Lung (tissue), 11 donors: ENCODE measurements at regions not wholly inside any gene's neighbourhood (a gene's known extent, or its start where the extent isn't known, plus 50 kb on each side); places are given as distances from the start of the nearest gene placed in this dataset.

Source experiments
- ATAC-seq: fragments of 200-7000 bp; cut with Tn5 transposase; one replicate; pipeline ENCODE4 v1.9.1; 2020; ENCODE audit warnings: moderate number of reproducible peaks; ENCODE audit not compliant: insufficient read depth, low FRiP score
- DNase-seq, 3 donors: peaks; one replicate each; pipeline ENCODE4 v3.0.0-alpha.2; 2013 to 2017
- H3K27ac ChIP-seq, 2 donors: one replicate each; pipeline ENCODE4 v1.5.1; 2013; ENCODE audit warnings: mild to moderate bottlenecking in 2 of 2, moderate library complexity in 2 of 2, control low read depth in 1 of 2, inconsistent platforms in 1 of 2, low read depth in 1 of 2, low read length in 1 of 2
- H3K27me3 ChIP-seq, 3 donors: one replicate each; pipeline ENCODE4 v1.5.1; 2013; ENCODE audit warnings: low read length in 2 of 3; ENCODE audit not compliant: control insufficient read depth in 3 of 3, insufficient read depth in 3 of 3
- H3K36me3 ChIP-seq, 4 donors: one replicate each; pipeline ENCODE4 v1.5.1; 2013; ENCODE audit warnings: low read length in 4 of 4, mild to moderate bottlenecking in 1 of 4, moderate library complexity in 1 of 4; ENCODE audit not compliant: control insufficient read depth in 4 of 4, insufficient read depth in 4 of 4
- H3K4me1 ChIP-seq, 5 donors: one replicate each; pipeline ENCODE4 v1.5.1; 2013; ENCODE audit warnings: low read length in 5 of 5, mild to moderate bottlenecking in 2 of 5, moderate library complexity in 1 of 5; ENCODE audit not compliant: control insufficient read depth in 5 of 5, insufficient read depth in 5 of 5
- H3K4me3 ChIP-seq: one replicate; pipeline ENCODE4 v1.5.1; 2013; ENCODE audit warnings: mild to moderate bottlenecking, control low read depth, moderate library complexity
- H3K9ac ChIP-seq, 2 donors: one replicate each; pipeline ENCODE4 v1.5.1; 2013; ENCODE audit warnings: low read length in 2 of 2, control low read depth in 1 of 2; ENCODE audit not compliant: insufficient read depth in 1 of 2
- H3K9me3 ChIP-seq, 4 donors: one replicate each; pipeline ENCODE4 v1.5.1; 2013; ENCODE audit warnings: low read length in 3 of 4, mild to moderate bottlenecking in 1 of 4, moderate library complexity in 1 of 4; ENCODE audit not compliant: control insufficient read depth in 4 of 4, insufficient read depth in 3 of 4
- CTCF ChIP-seq: IDR thresholded peaks from 2 replicates; pipeline ENCODE4 v1.5.1; 2012; ENCODE audit warnings: mild to moderate bottlenecking; ENCODE audit errors: control extremely low read depth, extremely low read depth
- WGBS, 2 donors: extraction: QIAGEN DNeasy Blood & Tissue Kit; methylation state at CpG; one replicate each; pipeline ENCODE4 v1.1.7; 2013; 5-methylcytosine and 5-hydroxymethylcytosine counted together
- donor health status: control.
- donor health status: control.
- donor health status: Bipolar disorder and iron deficiency.
- donor health status: healthy.
- donor health status: DM: yes; HTN: yes; CAD: no.

GRCh38 chr4:156456830-156457229 lies 503.2 kb upstream of the CTSO start:
- H3K36me3 ChIP-seq: no peaks in the 10 kb centered on the region
- no peak for TF ChIP-seq CTCF
- H3K4me1 ChIP-seq: no peaks in the 10 kb centered on the region
- whole genome bisulfite sequencing, 2 donors: 83 to 92% methylated on average over 2 of the region's 2 CpGs
- no peak overlapping the region for H3K4me3 ChIP-seq
- no peak overlapping the region for H3K9ac ChIP-seq
- DNase-seq (no peak), ATAC-seq (no peak)
- H3K27ac ChIP-seq: no peak overlapping the region
- no peaks in the 10 kb centered on the region for H3K9me3 ChIP-seq
- no peaks in the 10 kb centered on the region for H3K27me3 ChIP-seq

DNA sequence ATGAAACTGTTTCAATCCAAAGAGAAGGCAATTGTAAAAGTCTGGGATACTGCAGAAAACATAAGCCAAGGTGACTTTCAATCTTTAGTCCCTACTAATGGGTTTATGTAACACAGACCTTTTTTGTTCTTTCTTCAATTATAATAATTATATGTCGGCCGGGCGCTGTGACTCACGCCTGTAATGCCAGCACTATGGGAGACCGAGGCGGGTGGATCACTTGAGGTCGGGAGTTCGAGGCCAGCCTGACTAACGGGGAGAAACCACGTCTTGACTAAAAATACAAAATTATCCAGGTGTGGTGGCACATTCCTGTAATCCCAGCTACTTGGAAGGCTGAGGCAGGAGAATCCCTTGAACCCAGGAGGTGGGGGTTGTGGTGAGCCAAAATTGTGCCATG lies 489.8 kb upstream of the CTSO start:
- WGBS, 2 donors: 93 to 96% methylated on average over 10 of the region's 10 CpGs
- Histone ChIP-seq H3K4me3 (no peak overlapping the region), H3K27ac (no peak overlapping the region), H3K36me3 (no peaks in the 10 kb centered on the region), H3K27me3 (no peaks in the 10 kb centered on the region), H3K9me3 (no peaks in the 10 kb centered on the region), H3K4me1 (peaks cover 0 to 4% (median 0%) of the 10 kb centered on the region in 5 donors), H3K9ac (no peak overlapping the region)
- TF ChIP-seq CTCF: no peak
- ATAC-seq (no peak), DNase-seq (no peak)

- no peak for ATAC-seq
- Histone ChIP-seq H3K9me3 (no peaks in the 10 kb centered on the region), H3K27me3 (no peaks in the 10 kb centered on the region), H3K4me1 (peaks cover 0 to 4% (median 0%) of the 10 kb centered on the region in 5 donors), H3K9ac (no peak overlapping the region), H3K36me3 (no peaks in the 10 kb centered on the region), H3K4me3 (no peak overlapping the region), H3K27ac (no peak overlapping the region)
- DNase-seq: no peak
- TF ChIP-seq CTCF: no peak
These were observed 489.2 kb upstream of the CTSO start for GRCh38 chr4:156442912-156443311.

GRCh38 chr4:156439576-156440200 lies 486.0 kb upstream of the CTSO start:
- WGBS, 2 donors: 84 to 88% methylated on average over 4 of the region's 4 CpGs
- DNase-seq: peak; percentile 43 to 74 (median 73)
- no peak overlapping the region for H3K27ac ChIP-seq
- no peak overlapping the region for H3K4me3 ChIP-seq
- TF ChIP-seq CTCF: no peak
- no peaks in the 10 kb centered on the region for H3K36me3 ChIP-seq
- H3K27me3 ChIP-seq: no peaks in the 10 kb centered on the region
- ATAC-seq: no peak
- H3K9me3 ChIP-seq: no peaks in the 10 kb centered on the region
- H3K4me1 ChIP-seq: peaks cover 0 to 7% (median 0%) of the 10 kb centered on the region in 5 donors
- H3K9ac ChIP-seq: no peak overlapping the region
